Endodermal cell (in vitro differentiated cells): ENCODE measurements at regions not wholly inside any gene's neighbourhood (a gene's known extent, or its start where the extent isn't known, plus 50 kb on each side); places are given as distances from the start of the nearest gene placed in this dataset.
A peak's percentile ranks its signal among the peaks of the same experiment; 100 is the strongest.

Experiments
- DNase-seq: peaks from one replicate; pipeline ENCODE4 v3.0.0-alpha.2; 2017
- H3K27ac ChIP-seq: 2 replicates; pipeline ENCODE4 v1.5.1; 2013; ENCODE audit warnings: mild to moderate bottlenecking, low read depth, low read length, moderate library complexity
- H3K27me3 ChIP-seq: 2 replicates; pipeline ENCODE4 v1.6.1; 2013; ENCODE audit warnings: mild to moderate bottlenecking, low read length, moderate library complexity; ENCODE audit not compliant: insufficient read depth, control insufficient read depth, poor library complexity, severe bottlenecking
- H3K36me3 ChIP-seq: 2 replicates; pipeline ENCODE4 v1.7.0; 2013; ENCODE audit warnings: mild to moderate bottlenecking, low read length, moderate library complexity; ENCODE audit not compliant: control insufficient read depth, insufficient read depth
- H3K4me1 ChIP-seq: one replicate; pipeline ENCODE4 v1.7.0; 2013; ENCODE audit warnings: low read length; ENCODE audit not compliant: control insufficient read depth, insufficient read depth
- H3K4me3 ChIP-seq: 2 replicates; pipeline ENCODE4 v1.5.1; 2013; ENCODE audit warnings: mild to moderate bottlenecking, low read length, moderate library complexity
- H3K9ac ChIP-seq: 2 replicates; pipeline ENCODE4 v1.6.1; 2013; ENCODE audit warnings: mild to moderate bottlenecking, low read length, moderate library complexity; ENCODE audit not compliant: poor library complexity, severe bottlenecking; ENCODE audit errors: extremely low read depth
- H3K9me3 ChIP-seq: 2 replicates; pipeline ENCODE4 v1.6.1; 2013; ENCODE audit warnings: mild to moderate bottlenecking, low read length, moderate library complexity; ENCODE audit not compliant: control insufficient read depth
- H3K27ac Mint-ChIP-seq: 2 replicates; pipeline ENCODE4 v1.8.0; 2020; ENCODE audit warnings: mixed read lengths
- H3K27me3 Mint-ChIP-seq: 2 replicates; pipeline ENCODE4 v1.8.0; 2021; ENCODE audit warnings: mild to moderate bottlenecking, mixed read lengths; ENCODE audit not compliant: insufficient read depth
- H3K36me3 Mint-ChIP-seq: 2 replicates; pipeline ENCODE4 v1.8.0; 2020; ENCODE audit warnings: low read depth, mixed read lengths
- H3K4me1 Mint-ChIP-seq: 2 replicates; pipeline ENCODE4 v1.8.0; 2020; ENCODE audit warnings: mixed read lengths
- H3K4me3 Mint-ChIP-seq: 2 replicates; pipeline ENCODE4 v1.8.0; 2020; ENCODE audit warnings: mild to moderate bottlenecking, moderate library complexity, mixed read lengths
- H3K9me3 Mint-ChIP-seq: 2 replicates; pipeline ENCODE4 v1.8.0; 2020; ENCODE audit warnings: mild to moderate bottlenecking, mixed read lengths
- CTCF ChIP-seq: fragments of 200-600 bp; sonication (generic); conservative IDR thresholded peaks from 2 replicates; pipeline ENCODE4 v1.5.0; 2021; ENCODE audit warnings: antibody characterized with exemption, mild to moderate bottlenecking
- WGBS, 2 experiments: methylation state at CpG; one replicate each; pipeline versions ENCODE4 v1.1.5 to v1.1.7; 2013; ENCODE audit warnings: missing lambda C conversion rate in 2 of 2, mixed read lengths in 1 of 2; ENCODE audit not compliant: insufficient coverage in 1 of 2, insufficient read length in 1 of 2; 5-methylcytosine and 5-hydroxymethylcytosine counted together

GRCh38 chr12:75894965-75895754, 136.4 kb downstream of the PHLDA1 start:
- peak overlapping the region; percentile 48 for H3K27ac Mint-ChIP-seq
- TF ChIP-seq CTCF: no peak
- no peaks in the 10 kb centered on the region for H3K27me3 ChIP-seq
- no peak overlapping the region for H3K27ac ChIP-seq
- 77 to 86% methylated on average over 3 to 4 of the region's 4 CpGs for WGBS, 2 experiments
- no peaks in the 10 kb centered on the region for H3K27me3 Mint-ChIP-seq
- no peaks in the 10 kb centered on the region for H3K9me3 ChIP-seq
- no peaks in the 10 kb centered on the region for H3K9me3 Mint-ChIP-seq
- no peak overlapping the region for H3K4me3 ChIP-seq
- H3K4me3 Mint-ChIP-seq: no peak overlapping the region
- peaks cover 36% of the 10 kb centered on the region for H3K4me1 Mint-ChIP-seq
- peaks cover 5% of the 10 kb centered on the region for H3K4me1 ChIP-seq
- no peaks in the 10 kb centered on the region for H3K36me3 ChIP-seq
- no peaks in the 10 kb centered on the region for H3K36me3 Mint-ChIP-seq
- DNase-seq: no peak
- no peak overlapping the region for H3K9ac ChIP-seq

GRCh38 chr12:75893765-75894164, 137.8 kb downstream of the PHLDA1 start:
- no peak overlapping the region for H3K9ac ChIP-seq
- Mint-ChIP-seq H3K27me3 (no peaks in the 10 kb centered on the region), H3K27ac (no peak overlapping the region), H3K4me1 (peaks cover 41% of the 10 kb centered on the region), H3K9me3 (no peaks in the 10 kb centered on the region), H3K36me3 (no peaks in the 10 kb centered on the region), H3K4me3 (no peak overlapping the region)
- no peaks in the 10 kb centered on the region for H3K27me3 ChIP-seq
- H3K36me3 ChIP-seq: no peaks in the 10 kb centered on the region
- WGBS, 2 experiments: 92% methylated on average over 3 of the region's 3 CpGs; no CpG with 5 or more reads in 1 of the 2 experiments
- no peak for DNase-seq
- no peaks in the 10 kb centered on the region for H3K9me3 ChIP-seq
- no peak for TF ChIP-seq CTCF
- no peak overlapping the region for H3K27ac ChIP-seq
- H3K4me1 ChIP-seq: peaks cover 5% of the 10 kb centered on the region
- no peak overlapping the region for H3K4me3 ChIP-seq

- H3K9me3 Mint-ChIP-seq: no peaks in the 10 kb centered on the region
- no peaks in the 10 kb centered on the region for H3K27me3 Mint-ChIP-seq
- Histone ChIP-seq H3K4me1 (peaks cover 5% of the 10 kb centered on the region), H3K27me3 (no peaks in the 10 kb centered on the region), H3K9me3 (no peaks in the 10 kb centered on the region), H3K9ac (no peak overlapping the region), H3K36me3 (no peaks in the 10 kb centered on the region), H3K4me3 (no peak overlapping the region), H3K27ac (no peak overlapping the region)
- 23 to 63% methylated on average over 4 to 5 of the region's 5 CpGs for WGBS, 2 experiments
- no peak overlapping the region for H3K27ac Mint-ChIP-seq
- peaks cover 44% of the 10 kb centered on the region for H3K4me1 Mint-ChIP-seq
- DNase-seq: peak; percentile 92
- H3K4me3 Mint-ChIP-seq: no peak overlapping the region
- no peaks in the 10 kb centered on the region for H3K36me3 Mint-ChIP-seq
- peak; percentile 40 for TF ChIP-seq CTCF
Observed at GRCh38 chr12:75892731-75893408, 138.7 kb downstream of the PHLDA1 start.
